ENCODE measurements at regions not wholly inside any gene's neighbourhood (a gene's known extent, or its start where the extent isn't known, plus 50 kb on each side); places are given as distances from the start of the nearest gene placed in this dataset.

DNA sequence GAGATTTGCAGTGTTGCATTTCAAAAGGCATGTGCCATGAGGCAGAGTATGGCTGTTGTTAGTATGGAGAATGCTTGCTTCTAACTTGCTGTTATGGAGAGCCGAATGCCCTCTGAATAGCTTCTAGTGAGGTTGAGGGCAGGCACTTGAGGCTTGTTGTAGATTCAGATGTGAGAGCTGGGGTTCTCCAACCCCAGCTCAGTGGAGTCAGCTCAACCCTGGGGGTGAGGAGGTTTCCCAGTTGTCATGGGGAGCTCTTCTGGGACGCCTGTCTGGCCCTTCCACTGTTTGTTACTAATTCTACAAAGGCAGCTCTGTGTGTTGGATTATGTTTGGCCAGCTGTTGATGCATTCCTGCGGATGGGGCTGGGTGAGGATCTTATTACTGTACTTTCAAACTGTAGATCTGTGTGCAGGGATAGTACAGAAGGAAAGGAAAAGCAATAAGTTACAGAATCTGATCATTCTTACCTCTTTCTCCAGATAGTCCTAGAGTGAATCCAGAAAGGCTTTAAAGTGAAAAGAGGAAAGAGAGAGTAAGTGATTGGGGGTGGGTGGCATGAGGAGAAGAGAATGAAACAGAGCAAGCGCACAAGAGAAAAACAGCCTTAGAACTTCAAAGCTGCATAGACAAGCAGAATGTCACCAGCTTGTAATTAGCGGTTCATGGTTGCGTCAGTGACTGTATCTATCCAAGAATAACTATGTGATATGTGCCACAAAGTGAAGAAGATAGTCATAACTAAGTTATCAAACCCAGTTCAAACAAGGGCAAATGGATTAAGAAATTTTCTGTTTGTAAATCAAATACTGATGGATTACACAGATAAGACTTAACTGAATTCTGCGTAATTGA lies 148.7 kb downstream of the PRL start:
- no peak for TF ChIP-seq POLR2AphosphoS5 (IDR thresholded peaks at IDR 0.05; ENCODE audit: borderline replicate concordance, low read depth, low read length)
- no peak for TF ChIP-seq FOXP2 (optimal IDR thresholded peaks at IDR 0.05; ENCODE audit: control extremely low read depth, extremely low read length, insufficient read depth)
- no peak for TF ChIP-seq EZH2 (IDR thresholded peaks at IDR 0.05)
- Histone ChIP-seq H3K9ac (ENCODE audit: insufficient read length) (no peak overlapping the region), H3K27ac (no peak overlapping the region), H3K9me3 (ENCODE audit: low read depth, low read length) (no peaks in the 10 kb centered on the region), H3K36me3 (ENCODE audit: insufficient read depth, low read length) (no peaks in the 10 kb centered on the region), H3K4me3 (peak overlapping the region; percentile 17)
- no peak for DNase-seq (ENCODE audit: low read depth, low spot score)

DNA sequence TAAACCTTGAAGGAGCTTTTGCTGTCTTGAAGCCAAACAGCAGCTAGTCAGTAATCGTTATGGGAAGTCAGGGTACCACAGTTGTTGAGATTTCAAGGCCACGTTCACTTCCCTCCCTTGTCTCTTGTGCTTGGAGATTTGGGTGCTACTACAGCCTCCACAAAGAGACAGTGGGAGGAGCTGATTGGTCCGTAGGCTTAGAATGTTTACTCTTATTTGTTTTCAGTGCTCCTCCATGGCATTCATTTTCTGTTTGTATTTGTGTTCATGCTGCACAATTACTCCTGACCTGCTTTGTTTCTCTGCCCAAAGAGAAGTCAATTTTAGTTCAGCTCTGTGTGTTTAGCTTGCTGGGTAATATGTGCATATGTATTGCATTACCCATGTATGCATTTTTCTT lies 147.7 kb downstream of the PRL start:
- no peak for DNase-seq (ENCODE audit: low read depth, low spot score)

DNA sequence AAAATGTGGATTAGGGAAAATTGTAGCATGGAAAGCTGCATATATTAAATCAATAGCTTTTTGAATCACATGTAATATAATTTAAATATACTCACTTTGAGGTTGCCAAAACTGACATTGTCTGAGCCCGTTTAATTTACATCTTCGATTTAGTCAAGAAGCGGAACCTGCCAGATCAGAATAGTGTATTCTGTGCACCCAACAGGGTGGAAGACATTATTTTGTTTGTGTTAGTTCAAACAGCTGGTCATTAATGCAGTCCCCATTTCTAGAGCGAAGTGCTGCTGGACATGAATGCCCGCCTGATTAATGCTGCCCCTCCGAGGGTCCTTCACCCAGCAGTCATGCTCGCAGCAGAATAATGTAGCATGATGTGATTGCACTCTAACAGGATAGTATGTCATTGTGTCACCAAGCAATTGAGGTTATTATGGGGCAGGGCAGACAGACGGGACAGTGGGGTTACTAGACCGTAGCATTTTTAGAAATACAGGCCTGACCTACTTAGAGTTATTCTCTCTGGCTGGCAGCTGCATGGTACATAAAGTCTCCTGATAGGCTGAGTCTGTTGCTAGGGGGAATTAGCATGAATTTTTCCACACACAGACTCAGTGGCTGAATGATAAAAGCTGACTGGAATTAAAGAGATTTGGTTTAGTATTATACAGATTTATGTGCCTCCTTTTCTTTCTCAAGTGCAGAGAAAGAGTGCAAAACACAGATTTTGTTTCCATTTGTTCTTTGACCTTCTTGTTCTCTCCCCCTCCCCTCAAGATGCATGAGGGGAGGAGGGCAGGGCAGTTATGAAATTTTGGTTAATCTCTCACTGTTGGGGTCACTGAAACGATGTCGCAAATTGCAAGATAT lies 147.1 kb downstream of the PRL start:
- no peak overlapping the region for H3K9ac ChIP-seq (ENCODE audit: insufficient read length)
- H3K27ac ChIP-seq = no peak overlapping the region

More for the DNA sequence above, 147.7 kb downstream of the PRL start:
- Histone ChIP-seq H3K9me3 (ENCODE audit: low read depth, low read length) (no peaks in the 10 kb centered on the region), H3K4me3 (no peak overlapping the region), H3K27ac (no peak overlapping the region), H3K36me3 (ENCODE audit: insufficient read depth, low read length) (no peaks in the 10 kb centered on the region), H3K9ac (ENCODE audit: insufficient read length) (no peak overlapping the region)
- TF ChIP-seq POLR2AphosphoS5 (IDR thresholded peaks at IDR 0.05; ENCODE audit: borderline replicate concordance, low read depth, low read length) (no peak), FOXP2 (optimal IDR thresholded peaks at IDR 0.05; ENCODE audit: control extremely low read depth, extremely low read length, insufficient read depth) (no peak), EZH2 (IDR thresholded peaks at IDR 0.05) (no peak)

GRCh38 chr6:22150368-22151035 lies 146.3 kb downstream of the PRL start:
- no peak for DNase-seq (ENCODE audit: low read depth, low spot score)
- no peak for TF ChIP-seq POLR2AphosphoS5 (IDR thresholded peaks at IDR 0.05; ENCODE audit: borderline replicate concordance, low read depth, low read length)
- TF ChIP-seq EZH2 (IDR thresholded peaks at IDR 0.05) = no peak
- TF ChIP-seq FOXP2 (optimal IDR thresholded peaks at IDR 0.05; ENCODE audit: control extremely low read depth, extremely low read length, insufficient read depth) = no peak
- no peak overlapping the region for H3K4me3 ChIP-seq
- H3K9ac ChIP-seq (ENCODE audit: insufficient read length) = no peak overlapping the region
- no peaks in the 10 kb centered on the region for H3K36me3 ChIP-seq (ENCODE audit: insufficient read depth, low read length)
- no peak overlapping the region for H3K27ac ChIP-seq
- no peaks in the 10 kb centered on the region for H3K9me3 ChIP-seq (ENCODE audit: low read depth, low read length)

More for the DNA sequence above, 147.1 kb downstream of the PRL start:
- Histone ChIP-seq H3K36me3 (ENCODE audit: insufficient read depth, low read length) (no peaks in the 10 kb centered on the region), H3K4me3 (no peak overlapping the region), H3K9me3 (ENCODE audit: low read depth, low read length) (no peaks in the 10 kb centered on the region)
- DNase-seq (ENCODE audit: low read depth, low spot score) = no peak
- TF ChIP-seq EZH2 (IDR thresholded peaks at IDR 0.05) = no peak
- no peak for TF ChIP-seq FOXP2 (optimal IDR thresholded peaks at IDR 0.05; ENCODE audit: control extremely low read depth, extremely low read length, insufficient read depth)
- TF ChIP-seq POLR2AphosphoS5 (IDR thresholded peaks at IDR 0.05; ENCODE audit: borderline replicate concordance, low read depth, low read length) = no peak

- no peak overlapping the region for H3K9ac ChIP-seq (ENCODE audit: insufficient read length)
- H3K9me3 ChIP-seq (ENCODE audit: low read depth, low read length) = no peaks in the 10 kb centered on the region
- TF ChIP-seq EZH2 (IDR thresholded peaks at IDR 0.05) (no peak), POLR2AphosphoS5 (IDR thresholded peaks at IDR 0.05; ENCODE audit: borderline replicate concordance, low read depth, low read length) (no peak), FOXP2 (optimal IDR thresholded peaks at IDR 0.05; ENCODE audit: control extremely low read depth, extremely low read length, insufficient read depth) (no peak)
- no peak for DNase-seq (ENCODE audit: low read depth, low spot score)
- H3K4me3 ChIP-seq = no peak overlapping the region
- H3K36me3 ChIP-seq (ENCODE audit: insufficient read depth, low read length) = no peaks in the 10 kb centered on the region
- H3K27ac ChIP-seq = no peak overlapping the region
Observed at GRCh38 chr6:22151892-22152291, 144.9 kb downstream of the PRL start.

- Histone ChIP-seq H3K27ac (no peak overlapping the region), H3K9ac (ENCODE audit: insufficient read length) (no peak overlapping the region), H3K9me3 (ENCODE audit: low read depth, low read length) (no peaks in the 10 kb centered on the region), H3K4me3 (no peak overlapping the region), H3K36me3 (ENCODE audit: insufficient read depth, low read length) (no peaks in the 10 kb centered on the region)
- DNase-seq (ENCODE audit: low read depth, low spot score) = no peak
- TF ChIP-seq FOXP2 (optimal IDR thresholded peaks at IDR 0.05; ENCODE audit: control extremely low read depth, extremely low read length, insufficient read depth) = no peak
- TF ChIP-seq EZH2 (IDR thresholded peaks at IDR 0.05) = no peak
- TF ChIP-seq POLR2AphosphoS5 (IDR thresholded peaks at IDR 0.05; ENCODE audit: borderline replicate concordance, low read depth, low read length) = no peak
Observed at GRCh38 chr6:22152841-22153240, 144.0 kb downstream of the PRL start.

- DNase-seq (ENCODE audit: low read depth, low spot score) = no peak
- no peaks in the 10 kb centered on the region for H3K36me3 ChIP-seq (ENCODE audit: insufficient read depth, low read length)
- no peak for TF ChIP-seq POLR2AphosphoS5 (IDR thresholded peaks at IDR 0.05; ENCODE audit: borderline replicate concordance, low read depth, low read length)
- TF ChIP-seq FOXP2 (optimal IDR thresholded peaks at IDR 0.05; ENCODE audit: control extremely low read depth, extremely low read length, insufficient read depth) = no peak
- TF ChIP-seq EZH2 (IDR thresholded peaks at IDR 0.05) = no peak
- no peak overlapping the region for H3K4me3 ChIP-seq
- H3K27ac ChIP-seq = no peak overlapping the region
- H3K9me3 ChIP-seq (ENCODE audit: low read depth, low read length) = no peaks in the 10 kb centered on the region
- no peak overlapping the region for H3K9ac ChIP-seq (ENCODE audit: insufficient read length)
Observed at GRCh38 chr6:22153384-22154158, 143.3 kb downstream of the PRL start.
